A673 (cell line): ENCODE measurements at regions not wholly inside any gene's neighbourhood (a gene's known extent, or its start where the extent isn't known, plus 50 kb on each side); places are given as distances from the start of the nearest gene placed in this dataset.

ENCODE experiments used
- EZH2 ChIP-seq: fragments of 200-600 bp; sonication (generic); IDR thresholded peaks from 2 replicates; pipeline ENCODE4 v1.6.1; 2017; ENCODE audit warnings: borderline replicate concordance, low read depth, mild to moderate bottlenecking, mixed read lengths, antibody characterized with exemption, low read length; ENCODE audit not compliant: poor library complexity, severe bottlenecking
- TF ChIP-seq, protein P1 (sequence below): fragments of 300-800, 200-600 bp; sonication (generic); conservative IDR thresholded peaks from 2 replicates; pipeline ENCODE4 v1.5.1; 2017; ENCODE audit warnings: low read depth, mild to moderate bottlenecking, antibody characterized with exemption, low read length, moderate library complexity, mixed read lengths

DNA sequence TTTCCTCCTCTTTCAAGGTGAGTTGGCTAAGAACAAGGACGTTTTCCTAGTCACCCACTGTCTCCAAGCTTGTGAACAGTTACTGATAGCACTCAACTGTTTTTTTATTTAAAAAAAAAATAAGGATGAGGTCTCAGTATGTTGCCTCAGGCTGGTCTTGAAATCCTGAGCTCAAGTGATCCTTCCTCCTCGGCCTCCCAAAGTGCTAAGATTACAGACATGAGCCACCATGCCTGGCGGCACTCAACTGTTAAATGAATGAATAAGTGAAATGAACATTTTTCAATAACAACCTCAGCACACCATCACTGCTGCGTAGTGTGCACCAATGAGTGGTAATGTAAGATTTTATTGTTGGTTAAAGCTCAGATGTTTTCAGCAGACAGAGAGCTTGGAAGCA lies 214.1 kb upstream of the NRIP1 start:
- TF ChIP-seq, protein P1, sequence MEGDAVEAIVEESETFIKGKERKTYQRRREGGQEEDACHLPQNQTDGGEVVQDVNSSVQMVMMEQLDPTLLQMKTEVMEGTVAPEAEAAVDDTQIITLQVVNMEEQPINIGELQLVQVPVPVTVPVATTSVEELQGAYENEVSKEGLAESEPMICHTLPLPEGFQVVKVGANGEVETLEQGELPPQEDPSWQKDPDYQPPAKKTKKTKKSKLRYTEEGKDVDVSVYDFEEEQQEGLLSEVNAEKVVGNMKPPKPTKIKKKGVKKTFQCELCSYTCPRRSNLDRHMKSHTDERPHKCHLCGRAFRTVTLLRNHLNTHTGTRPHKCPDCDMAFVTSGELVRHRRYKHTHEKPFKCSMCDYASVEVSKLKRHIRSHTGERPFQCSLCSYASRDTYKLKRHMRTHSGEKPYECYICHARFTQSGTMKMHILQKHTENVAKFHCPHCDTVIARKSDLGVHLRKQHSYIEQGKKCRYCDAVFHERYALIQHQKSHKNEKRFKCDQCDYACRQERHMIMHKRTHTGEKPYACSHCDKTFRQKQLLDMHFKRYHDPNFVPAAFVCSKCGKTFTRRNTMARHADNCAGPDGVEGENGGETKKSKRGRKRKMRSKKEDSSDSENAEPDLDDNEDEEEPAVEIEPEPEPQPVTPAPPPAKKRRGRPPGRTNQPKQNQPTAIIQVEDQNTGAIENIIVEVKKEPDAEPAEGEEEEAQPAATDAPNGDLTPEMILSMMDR: no peak
- no peak for TF ChIP-seq EZH2
